ENCODE measurements at regions not wholly inside any gene's neighbourhood (a gene's known extent, or its start where the extent isn't known, plus 50 kb on each side); places are given as distances from the start of the nearest gene placed in this dataset.

- no peak for TF ChIP-seq CTCF (IDR thresholded peaks at IDR 0.05; ENCODE audit: poor library complexity, severe bottlenecking)
- no peak for TF ChIP-seq TAF1 (IDR thresholded peaks at IDR 0.05; ENCODE audit: low read depth)
- TF ChIP-seq EZH2 (IDR thresholded peaks at IDR 0.05; ENCODE audit: borderline replicate concordance, insufficient read depth, low read length, poor library complexity, severe bottlenecking), result no peak
- TF ChIP-seq SMC3 (conservative IDR thresholded peaks at IDR 0.05; ENCODE audit: poor library complexity), result no peak
- TF ChIP-seq EP300 (conservative IDR thresholded peaks at IDR 0.05; ENCODE audit: poor library complexity, severe bottlenecking), result no peak
- no peak for TF ChIP-seq MXI1 (conservative IDR thresholded peaks at IDR 0.05; ENCODE audit: poor library complexity, severe bottlenecking)
These were observed 119.3 kb downstream of the C5orf15 start for GRCh38 chr5:133849116-133849515.

All from neural cell (in vitro differentiated cells).